Neural cell (in vitro differentiated cells): ENCODE measurements at regions not wholly inside any gene's neighbourhood (a gene's known extent, or its start where the extent isn't known, plus 50 kb on each side); places are given as distances from the start of the nearest gene placed in this dataset.

Experiments
- H2AFZ ChIP-seq: fragments of 200-600, 300-800 bp; sonication (generic), shearing (Covaris generic); 2 replicates; pipeline ENCODE4 v1.6.0; 2014; ENCODE audit warnings: low read depth, mild to moderate bottlenecking, antibody characterized with exemption, low read length, moderate library complexity
- H3F3A ChIP-seq: fragments of 200-600 bp; shearing (Covaris generic); 2 replicates; pipeline ENCODE4 v1.6.1; 2016; ENCODE audit warnings: mild to moderate bottlenecking, moderate library complexity, mixed read lengths, antibody characterized with exemption, low read length; ENCODE audit not compliant: insufficient read depth, poor library complexity, severe bottlenecking
- H3K27ac ChIP-seq: fragments of 200-600, 300-800 bp; sonication (generic), shearing (Covaris generic); 2 replicates; pipeline ENCODE4 v1.5.1; 2014; ENCODE audit warnings: mild to moderate bottlenecking, low read length, moderate library complexity
- H3K27me3 ChIP-seq: fragments of 300-800, 200-600 bp; sonication (generic), shearing (Covaris generic); 2 replicates; pipeline ENCODE4 v1.6.0; 2014; ENCODE audit warnings: mild to moderate bottlenecking, low read depth, low read length, moderate library complexity; ENCODE audit not compliant: insufficient read depth
- H3K36me3 ChIP-seq: fragments of 300-800, 200-600 bp; sonication (generic), shearing (Covaris generic); 2 replicates; pipeline ENCODE4 v1.5.1; 2014; ENCODE audit warnings: mild to moderate bottlenecking, antibody characterized with exemption, low read length, moderate library complexity; ENCODE audit not compliant: insufficient read depth
- H3K4me2 ChIP-seq: fragments of 300-800, 200-600 bp; sonication (generic), shearing (Covaris generic); 2 replicates; pipeline ENCODE4 v1.6.0; 2014; ENCODE audit warnings: mild to moderate bottlenecking, low read length
- H3K4me3 ChIP-seq: fragments of 300-800, 200-600 bp; sonication (generic), shearing (Covaris generic); 2 replicates; pipeline ENCODE4 v1.5.1; 2014; ENCODE audit warnings: mild to moderate bottlenecking, low read length, moderate library complexity
- H3K79me2 ChIP-seq: fragments of 200-600 bp; shearing (Covaris generic); replicated peaks from 2 replicates; pipeline ENCODE4 v1.6.0; 2014; ENCODE audit warnings: mild to moderate bottlenecking, low read length, moderate library complexity; ENCODE audit not compliant: insufficient read depth
- H3K9ac ChIP-seq: fragments of 300-800, 200-600 bp; sonication (generic), shearing (Covaris generic); 2 replicates; pipeline ENCODE4 v1.6.1; 2016; ENCODE audit warnings: mild to moderate bottlenecking, low read length, mixed read lengths
- H3K9me2 ChIP-seq: fragments of 200-600 bp; shearing (Covaris generic); 2 replicates; pipeline ENCODE4 v1.6.1; 2016; ENCODE audit warnings: mild to moderate bottlenecking, low read length, mixed read lengths; ENCODE audit not compliant: insufficient read depth
- H3K9me3 ChIP-seq: fragments of 200-600, 300-800 bp; sonication (generic), shearing (Covaris generic); 2 replicates; pipeline ENCODE4 v1.6.1; 2016; ENCODE audit warnings: mild to moderate bottlenecking, mixed run types, low read length, moderate library complexity, mixed read lengths
- H4K20me1 ChIP-seq: fragments of 200-600 bp; shearing (Covaris generic); 2 replicates; pipeline ENCODE4 v1.6.1; 2016; ENCODE audit warnings: mild to moderate bottlenecking, mixed run types; ENCODE audit not compliant: insufficient read depth
- CTCF ChIP-seq: fragments of 450-650 bp; IDR thresholded peaks from 2 replicates; pipeline ENCODE4 v1.5.1; 2014; ENCODE audit warnings: antibody characterized with exemption, mild to moderate bottlenecking, moderate library complexity; ENCODE audit not compliant: poor library complexity, severe bottlenecking
- EP300 ChIP-seq: fragments of 450-650 bp; conservative IDR thresholded peaks from 2 replicates; pipeline ENCODE4 v1.6.1; 2014; ENCODE audit warnings: antibody characterized with exemption, mild to moderate bottlenecking, moderate library complexity; ENCODE audit not compliant: poor library complexity, severe bottlenecking
- EZH2 ChIP-seq: fragments of 200-600, 300-800 bp; shearing (Covaris generic), sonication (generic); IDR thresholded peaks from 2 replicates; pipeline ENCODE4 v1.6.1; 2014; ENCODE audit warnings: antibody characterized with exemption, low read length, borderline replicate concordance, mild to moderate bottlenecking; ENCODE audit not compliant: insufficient read depth, poor library complexity, severe bottlenecking
- MXI1 ChIP-seq: fragments of 450-650 bp; conservative IDR thresholded peaks from 2 replicates; pipeline ENCODE4 v1.6.1; 2014; ENCODE audit warnings: antibody characterized with exemption, mild to moderate bottlenecking; ENCODE audit not compliant: poor library complexity, severe bottlenecking
- POLR2AphosphoS5 ChIP-seq: IDR thresholded peaks from 2 replicates; pipeline ENCODE4 v1.6.1; 2012
- RAD21 ChIP-seq: fragments of 450-650 bp; conservative IDR thresholded peaks from 2 replicates; pipeline ENCODE4 v1.6.1; 2014; ENCODE audit warnings: antibody characterized with exemption, mild to moderate bottlenecking, moderate library complexity
- SMC3 ChIP-seq: fragments of 450-650 bp; conservative IDR thresholded peaks from 2 replicates; pipeline ENCODE4 v1.6.1; 2014; ENCODE audit warnings: antibody characterized with exemption, mild to moderate bottlenecking, moderate library complexity; ENCODE audit not compliant: poor library complexity
- TAF1 ChIP-seq: IDR thresholded peaks from 2 replicates; pipeline ENCODE4 v1.6.1; 2012; ENCODE audit warnings: low read depth
- TF ChIP-seq, protein P1 (sequence below): IDR thresholded peaks from 2 replicates; pipeline ENCODE4 v1.6.1; 2012; ENCODE audit warnings: borderline replicate concordance

DNA sequence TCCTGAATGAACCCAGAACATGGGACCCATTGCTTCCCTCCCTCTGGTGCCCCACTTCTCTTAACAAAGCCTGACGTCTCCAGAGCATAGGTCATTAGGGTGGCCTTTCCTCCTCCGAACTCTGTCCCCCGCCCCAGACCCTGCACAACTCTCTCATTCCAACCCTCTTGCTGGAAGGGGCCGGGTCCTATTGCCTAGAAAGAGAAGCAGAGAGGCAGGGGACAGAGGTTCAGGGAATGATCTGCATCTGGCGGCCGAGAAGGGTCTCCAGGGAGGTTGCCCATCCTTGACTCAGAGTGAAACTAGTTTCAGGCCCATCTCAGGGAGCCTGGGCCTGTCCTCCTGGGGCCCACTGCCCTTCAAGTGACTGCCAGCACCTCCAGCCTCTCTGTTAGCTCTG lies 79.0 kb downstream of the LINGO1 start:
- H3K9ac ChIP-seq = no peak overlapping the region
- no peak overlapping the region for H3K27ac ChIP-seq
- H3K79me2 ChIP-seq = no peaks in the 10 kb centered on the region

GRCh38 chr15:77553257-77553656 lies 79.5 kb downstream of the LINGO1 start:
- Histone ChIP-seq H3K9me3 (no peaks in the 10 kb centered on the region), H4K20me1 (no peaks in the 10 kb centered on the region), H3K27me3 (no peaks in the 10 kb centered on the region), H3K79me2 (no peaks in the 10 kb centered on the region), H3K9ac (no peak overlapping the region), H3K9me2 (no peaks in the 10 kb centered on the region), H3K4me2 (no peak overlapping the region), H3K36me3 (no peaks in the 10 kb centered on the region), H2AFZ (no peak overlapping the region), H3K27ac (no peak overlapping the region), H3F3A (no peaks in the 10 kb centered on the region), H3K4me3 (no peak overlapping the region)
- TF ChIP-seq POLR2AphosphoS5 (no peak), SMC3 (no peak), EZH2 (no peak), EP300 (no peak), RAD21 (no peak), TAF1 (no peak), MXI1 (no peak), CTCF (no peak)
- TF ChIP-seq, protein P1, sequence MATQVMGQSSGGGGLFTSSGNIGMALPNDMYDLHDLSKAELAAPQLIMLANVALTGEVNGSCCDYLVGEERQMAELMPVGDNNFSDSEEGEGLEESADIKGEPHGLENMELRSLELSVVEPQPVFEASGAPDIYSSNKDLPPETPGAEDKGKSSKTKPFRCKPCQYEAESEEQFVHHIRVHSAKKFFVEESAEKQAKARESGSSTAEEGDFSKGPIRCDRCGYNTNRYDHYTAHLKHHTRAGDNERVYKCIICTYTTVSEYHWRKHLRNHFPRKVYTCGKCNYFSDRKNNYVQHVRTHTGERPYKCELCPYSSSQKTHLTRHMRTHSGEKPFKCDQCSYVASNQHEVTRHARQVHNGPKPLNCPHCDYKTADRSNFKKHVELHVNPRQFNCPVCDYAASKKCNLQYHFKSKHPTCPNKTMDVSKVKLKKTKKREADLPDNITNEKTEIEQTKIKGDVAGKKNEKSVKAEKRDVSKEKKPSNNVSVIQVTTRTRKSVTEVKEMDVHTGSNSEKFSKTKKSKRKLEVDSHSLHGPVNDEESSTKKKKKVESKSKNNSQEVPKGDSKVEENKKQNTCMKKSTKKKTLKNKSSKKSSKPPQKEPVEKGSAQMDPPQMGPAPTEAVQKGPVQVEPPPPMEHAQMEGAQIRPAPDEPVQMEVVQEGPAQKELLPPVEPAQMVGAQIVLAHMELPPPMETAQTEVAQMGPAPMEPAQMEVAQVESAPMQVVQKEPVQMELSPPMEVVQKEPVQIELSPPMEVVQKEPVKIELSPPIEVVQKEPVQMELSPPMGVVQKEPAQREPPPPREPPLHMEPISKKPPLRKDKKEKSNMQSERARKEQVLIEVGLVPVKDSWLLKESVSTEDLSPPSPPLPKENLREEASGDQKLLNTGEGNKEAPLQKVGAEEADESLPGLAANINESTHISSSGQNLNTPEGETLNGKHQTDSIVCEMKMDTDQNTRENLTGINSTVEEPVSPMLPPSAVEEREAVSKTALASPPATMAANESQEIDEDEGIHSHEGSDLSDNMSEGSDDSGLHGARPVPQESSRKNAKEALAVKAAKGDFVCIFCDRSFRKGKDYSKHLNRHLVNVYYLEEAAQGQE = no peak

More for the DNA sequence above, 79.0 kb downstream of the LINGO1 start:
- no peaks in the 10 kb centered on the region for H4K20me1 ChIP-seq
- no peak overlapping the region for H3K4me3 ChIP-seq
- H3K4me2 ChIP-seq = no peak overlapping the region
- no peaks in the 10 kb centered on the region for H3K36me3 ChIP-seq
- H3K9me3 ChIP-seq = no peaks in the 10 kb centered on the region
- TF ChIP-seq EP300 (no peak), POLR2AphosphoS5 (no peak), EZH2 (no peak), MXI1 (no peak)
- TF ChIP-seq, protein P1 = no peak
- H3F3A ChIP-seq = no peaks in the 10 kb centered on the region
- no peaks in the 10 kb centered on the region for H3K9me2 ChIP-seq
- H3K27me3 ChIP-seq = no peaks in the 10 kb centered on the region
- no peak overlapping the region for H2AFZ ChIP-seq
